ENCODE measurements at regions not wholly inside any gene's neighbourhood (a gene's known extent, or its start where the extent isn't known, plus 50 kb on each side); places are given as distances from the start of the nearest gene placed in this dataset.

- no peak for DNase-seq (ENCODE audit: low read depth)
These were observed 135.9 kb upstream of the FRY start for GRCh38 chr13:31895691-31896090.

- peak; percentile 93 for DNase-seq (ENCODE audit: low read depth)
These were observed 135.1 kb upstream of the FRY start for GRCh38 chr13:31896427-31896826.

GRCh38 chr13:31898378-31899071 lies 133.0 kb upstream of the FRY start:
- DNase-seq (ENCODE audit: low read depth): no peak

GRCh38 chr13:31901985-31902384 lies 129.6 kb upstream of the FRY start:
- DNase-seq (ENCODE audit: low read depth): no peak

- DNase-seq (ENCODE audit: low read depth): no peak
These were observed 128.3 kb upstream of the FRY start for GRCh38 chr13:31903111-31903815.

- DNase-seq (ENCODE audit: low read depth): no peak
These were observed 126.4 kb upstream of the FRY start for GRCh38 chr13:31904941-31905824.

- no peak for DNase-seq (ENCODE audit: low read depth)
These were observed 125.6 kb upstream of the FRY start for GRCh38 chr13:31905961-31906360.

- peak; percentile 73 for DNase-seq (ENCODE audit: low read depth)
These were observed 122.7 kb upstream of the FRY start for GRCh38 chr13:31908696-31909411.

- peak; percentile 81 for DNase-seq (ENCODE audit: low read depth)
These were observed 121.6 kb upstream of the FRY start for GRCh38 chr13:31909864-31910551.

- DNase-seq (ENCODE audit: low read depth): no peak
These were observed 120.9 kb upstream of the FRY start for GRCh38 chr13:31910633-31911032.

GRCh38 chr13:31912647-31913401 lies 118.8 kb upstream of the FRY start:
- no peak for DNase-seq (ENCODE audit: low read depth)

- no peak for DNase-seq (ENCODE audit: low read depth)
These were observed 118.1 kb upstream of the FRY start for GRCh38 chr13:31913459-31913858.

- DNase-seq (ENCODE audit: low read depth): no peak
These were observed 116.7 kb upstream of the FRY start for GRCh38 chr13:31914843-31915242.

- no peak for DNase-seq (ENCODE audit: low read depth)
These were observed 112.9 kb upstream of the FRY start for GRCh38 chr13:31918707-31919106.

- no peak for DNase-seq (ENCODE audit: low read depth)
These were observed 112.3 kb upstream of the FRY start for GRCh38 chr13:31919241-31919640.

- DNase-seq (ENCODE audit: low read depth): no peak
These were observed 111.4 kb upstream of the FRY start for GRCh38 chr13:31919971-31920726.

GRCh38 chr13:31920727-31921100 lies 110.9 kb upstream of the FRY start:
- no peak for DNase-seq (ENCODE audit: low read depth)

- no peak for DNase-seq (ENCODE audit: low read depth)
These were observed 108.8 kb upstream of the FRY start for GRCh38 chr13:31922724-31923123.

- no peak for DNase-seq (ENCODE audit: low read depth)
These were observed 108.3 kb upstream of the FRY start for GRCh38 chr13:31923134-31923763.

Measured in myocyte (in vitro differentiated cells).